ENCODE measurements at regions not wholly inside any gene's neighbourhood (a gene's known extent, or its start where the extent isn't known, plus 50 kb on each side); places are given as distances from the start of the nearest gene placed in this dataset.

DNA sequence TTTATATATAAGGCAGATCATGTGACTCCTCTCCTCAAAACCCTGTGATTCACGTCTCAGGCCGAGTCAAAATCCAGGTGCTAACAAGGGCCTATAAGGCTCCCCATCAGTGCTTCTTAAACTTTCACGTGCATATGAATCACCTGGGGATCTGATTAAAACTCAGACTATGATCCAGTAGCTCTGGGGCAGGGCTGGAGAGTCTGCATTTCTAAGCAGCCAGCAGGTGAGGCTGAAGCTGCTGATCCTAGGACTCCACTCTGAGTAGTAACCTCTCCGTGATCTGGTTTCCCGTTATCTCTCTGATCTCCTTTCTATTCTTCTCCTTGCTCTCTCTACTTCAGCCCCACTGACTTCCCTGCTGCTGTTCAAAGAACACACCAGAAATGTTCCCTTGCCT, 252.4 kb upstream of the RPS6KA3 start:
- H3K4me1 ChIP-seq = no peaks in the 10 kb centered on the region
- no peak for DNase-seq
- no peak overlapping the region for H3K4me3 ChIP-seq
- no peaks in the 10 kb centered on the region for H3K9me3 ChIP-seq
- no peaks in the 10 kb centered on the region for H3K27me3 ChIP-seq
- H3K27ac ChIP-seq = no peak overlapping the region
- TF ChIP-seq POLR2A (IDR thresholded peaks at IDR 0.05) = no peak
- no peak for TF ChIP-seq EP300 (IDR thresholded peaks at IDR 0.05)
- no peak for TF ChIP-seq POLR2AphosphoS5 (IDR thresholded peaks at IDR 0.05)
- TF ChIP-seq, protein P1, sequence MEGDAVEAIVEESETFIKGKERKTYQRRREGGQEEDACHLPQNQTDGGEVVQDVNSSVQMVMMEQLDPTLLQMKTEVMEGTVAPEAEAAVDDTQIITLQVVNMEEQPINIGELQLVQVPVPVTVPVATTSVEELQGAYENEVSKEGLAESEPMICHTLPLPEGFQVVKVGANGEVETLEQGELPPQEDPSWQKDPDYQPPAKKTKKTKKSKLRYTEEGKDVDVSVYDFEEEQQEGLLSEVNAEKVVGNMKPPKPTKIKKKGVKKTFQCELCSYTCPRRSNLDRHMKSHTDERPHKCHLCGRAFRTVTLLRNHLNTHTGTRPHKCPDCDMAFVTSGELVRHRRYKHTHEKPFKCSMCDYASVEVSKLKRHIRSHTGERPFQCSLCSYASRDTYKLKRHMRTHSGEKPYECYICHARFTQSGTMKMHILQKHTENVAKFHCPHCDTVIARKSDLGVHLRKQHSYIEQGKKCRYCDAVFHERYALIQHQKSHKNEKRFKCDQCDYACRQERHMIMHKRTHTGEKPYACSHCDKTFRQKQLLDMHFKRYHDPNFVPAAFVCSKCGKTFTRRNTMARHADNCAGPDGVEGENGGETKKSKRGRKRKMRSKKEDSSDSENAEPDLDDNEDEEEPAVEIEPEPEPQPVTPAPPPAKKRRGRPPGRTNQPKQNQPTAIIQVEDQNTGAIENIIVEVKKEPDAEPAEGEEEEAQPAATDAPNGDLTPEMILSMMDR (IDR thresholded peaks at IDR 0.05) = no peak
- intact Hi-C loops (cut with DNase I) = no loop called here
- H3K36me3 ChIP-seq = no peaks in the 10 kb centered on the region
- WGBS, 2 donors = 68 to 88% methylated on average over 5 of the region's 5 CpGs

DNA sequence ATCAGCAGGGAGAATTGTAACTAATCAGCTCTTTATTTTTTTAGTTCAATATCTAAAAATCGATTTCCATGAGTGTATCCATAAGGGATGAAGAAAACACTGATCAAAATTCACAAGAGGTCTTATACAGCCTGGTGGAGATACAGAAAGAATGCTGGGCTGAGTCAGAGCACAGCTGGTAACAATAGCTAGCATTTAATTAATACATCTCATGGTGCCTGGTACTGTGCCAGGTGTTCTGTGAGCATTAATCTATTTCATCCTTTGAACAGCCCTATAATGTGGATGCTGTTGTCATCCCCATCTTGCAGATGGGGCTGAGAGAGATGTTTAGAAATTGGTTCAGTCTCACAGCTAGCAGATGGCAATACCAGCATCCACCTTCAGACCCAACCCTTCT, 250.9 kb upstream of the RPS6KA3 start:
- H3K4me1 ChIP-seq = no peaks in the 10 kb centered on the region
- 30 to 72% methylated on average over 1 of the region's 1 CpG for WGBS, 2 donors
- intact Hi-C loops (cut with DNase I) = no loop called here
- no peak overlapping the region for H3K4me3 ChIP-seq
- H3K27ac ChIP-seq = no peak overlapping the region
- no peaks in the 10 kb centered on the region for H3K9me3 ChIP-seq
- TF ChIP-seq POLR2A (IDR thresholded peaks at IDR 0.05) (no peak), POLR2AphosphoS5 (IDR thresholded peaks at IDR 0.05) (no peak), EP300 (IDR thresholded peaks at IDR 0.05) (no peak)
- TF ChIP-seq, protein P1 (IDR thresholded peaks at IDR 0.05) = no peak
- no peak for DNase-seq
- no peaks in the 10 kb centered on the region for H3K36me3 ChIP-seq
- no peaks in the 10 kb centered on the region for H3K27me3 ChIP-seq

DNA sequence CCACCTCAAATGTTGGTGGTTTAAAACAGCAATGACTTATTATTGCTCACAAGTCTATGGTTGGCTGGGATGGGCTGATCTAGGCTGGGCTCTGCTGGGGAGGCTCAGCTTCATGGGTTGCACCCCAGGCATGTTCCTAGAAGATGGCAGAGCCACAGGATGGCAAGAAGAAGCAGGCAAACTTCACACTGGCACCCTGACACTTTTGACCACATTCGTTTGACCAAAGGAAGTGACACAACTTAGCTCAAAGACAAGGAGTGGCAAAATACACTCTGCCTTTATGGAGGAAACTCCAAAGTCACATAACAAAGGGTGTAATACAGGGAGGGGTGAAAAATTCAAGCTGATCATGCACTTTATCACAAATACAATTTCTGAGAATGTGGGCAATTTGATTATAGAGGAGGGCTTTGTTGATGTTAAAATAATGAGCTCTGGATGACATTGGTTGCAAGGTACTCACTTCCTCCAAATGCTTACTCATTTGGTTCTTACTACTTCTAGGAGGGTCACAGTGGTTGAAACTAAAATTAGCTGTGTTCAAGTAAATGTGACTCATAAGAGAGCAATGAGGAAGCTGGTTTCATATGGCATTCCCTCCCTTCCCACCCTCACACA, 249.2 kb upstream of the RPS6KA3 start:
- intact Hi-C loops (cut with DNase I) = no loop called here
- DNase-seq = no peak
- Histone ChIP-seq H3K27me3 (no peaks in the 10 kb centered on the region), H3K4me3 (no peak overlapping the region), H3K4me1 (no peaks in the 10 kb centered on the region), H3K27ac (no peak overlapping the region), H3K9me3 (no peaks in the 10 kb centered on the region), H3K36me3 (no peaks in the 10 kb centered on the region)
- TF ChIP-seq EP300 (IDR thresholded peaks at IDR 0.05) = no peak
- no peak for TF ChIP-seq POLR2AphosphoS5 (IDR thresholded peaks at IDR 0.05)
- no peak for TF ChIP-seq POLR2A (IDR thresholded peaks at IDR 0.05)
- TF ChIP-seq, protein P1 (IDR thresholded peaks at IDR 0.05) = no peak
- 11 to 28% methylated on average over 1 of the region's 1 CpG for WGBS, 2 donors

DNA sequence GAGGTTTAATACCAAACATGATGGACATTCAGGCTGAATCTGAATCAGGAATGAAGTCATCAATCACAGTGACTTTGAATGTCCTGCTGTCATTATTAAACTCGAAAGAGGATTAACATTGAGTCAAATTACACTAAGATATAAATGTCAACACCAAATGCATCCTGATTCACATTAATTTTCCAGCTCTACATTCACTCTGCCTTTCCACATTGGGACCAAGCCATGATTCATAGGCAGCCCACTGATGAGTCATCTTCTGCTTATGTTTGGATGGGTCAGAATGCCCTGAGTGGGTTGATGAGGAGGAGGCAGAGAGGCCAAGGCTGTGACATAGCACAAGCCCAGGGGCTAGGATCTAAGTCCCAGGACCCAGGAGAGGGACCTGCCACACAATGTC, 247.6 kb upstream of the RPS6KA3 start:
- Histone ChIP-seq H3K9me3 (no peaks in the 10 kb centered on the region), H3K27me3 (no peaks in the 10 kb centered on the region), H3K27ac (no peak overlapping the region), H3K36me3 (no peaks in the 10 kb centered on the region), H3K4me3 (no peak overlapping the region), H3K4me1 (no peaks in the 10 kb centered on the region)
- intact Hi-C loops (cut with DNase I) = no loop called here
- DNase-seq = no peak
- TF ChIP-seq, protein P1 (IDR thresholded peaks at IDR 0.05) = no peak
- TF ChIP-seq POLR2AphosphoS5 (IDR thresholded peaks at IDR 0.05) (no peak), EP300 (IDR thresholded peaks at IDR 0.05) (no peak), POLR2A (IDR thresholded peaks at IDR 0.05) (no peak)
- WGBS, 2 donors = 76 to 89% methylated on average over 1 of the region's 1 CpG

DNA sequence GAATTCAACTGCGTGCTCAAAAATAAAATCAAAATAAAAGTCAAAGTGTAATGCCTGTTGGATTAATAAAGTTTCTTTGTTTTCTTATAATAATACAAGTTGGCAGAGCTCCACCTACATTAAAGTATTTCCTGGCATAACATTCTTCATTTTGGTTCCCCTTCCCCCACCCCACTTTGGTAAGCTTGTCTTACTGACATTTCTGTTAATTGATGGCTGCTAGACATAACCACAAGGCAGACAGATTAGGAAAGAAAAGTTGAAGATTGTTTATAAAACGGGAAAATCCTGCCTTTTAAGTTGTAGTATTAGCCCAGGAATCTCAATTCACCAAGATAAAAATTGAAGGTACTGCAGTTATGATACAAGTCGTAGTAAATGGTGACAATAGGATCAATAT, 246.5 kb upstream of the RPS6KA3 start:
- no peak overlapping the region for H3K4me3 ChIP-seq
- H3K36me3 ChIP-seq = no peaks in the 10 kb centered on the region
- H3K4me1 ChIP-seq = no peaks in the 10 kb centered on the region
- DNase-seq = no peak
- 77 to 90% methylated on average over 3 of the region's 3 CpGs for whole genome bisulfite sequencing, 2 donors
- no peaks in the 10 kb centered on the region for H3K27me3 ChIP-seq
- H3K27ac ChIP-seq = no peak overlapping the region
- intact Hi-C loops (cut with DNase I) = no loop called here
- TF ChIP-seq POLR2A (IDR thresholded peaks at IDR 0.05) (no peak), POLR2AphosphoS5 (IDR thresholded peaks at IDR 0.05) (no peak), EP300 (IDR thresholded peaks at IDR 0.05) (no peak)
- TF ChIP-seq, protein P1 (IDR thresholded peaks at IDR 0.05) = no peak
- H3K9me3 ChIP-seq = no peaks in the 10 kb centered on the region

Data from sigmoid colon (tissue), 6 donors.